ENCODE measurements at regions not wholly inside any gene's neighbourhood (a gene's known extent, or its start where the extent isn't known, plus 50 kb on each side); places are given as distances from the start of the nearest gene placed in this dataset.
A peak's percentile ranks its signal among the peaks of the same experiment; 100 is the strongest.

GRCh38 chr2:215693193-215693998, 257.5 kb upstream of the FN1 start:
- Mint-ChIP-seq H3K4me1 (peaks cover 15% of the 10 kb centered on the region), H3K27ac (peak overlapping the region; percentile 8; the same call in 1 of the 2 replicates), H3K9me3 (peaks cover 8% of the 10 kb centered on the region), H3K4me3 (no peak overlapping the region), H3K27me3 (ENCODE audit: low read depth) (no peaks in the 10 kb centered on the region), H3K36me3 (no peaks in the 10 kb centered on the region)
- ATAC-seq, result no peak; the same call in 1 of the 2 replicates
- no peak for DNase-seq (ENCODE audit: low spot score)
- TF ChIP-seq ATF1 (CRISPR knock-in tag; IDR thresholded peaks at IDR 0.05), result no peak
- no peak for TF ChIP-seq EMX1 (CRISPR knock-in tag; IDR thresholded peaks at IDR 0.05)
- TF ChIP-seq AFF4 (CRISPR knock-in tag; IDR thresholded peaks at IDR 0.05; ENCODE audit: borderline replicate concordance), result no peak
- no peak for TF ChIP-seq ELF4 (CRISPR knock-in tag; IDR thresholded peaks at IDR 0.05; ENCODE audit: low read depth)
- no peak for TF ChIP-seq MYBL2 (CRISPR knock-in tag; IDR thresholded peaks at IDR 0.05)
- TF ChIP-seq NFE2L1 (CRISPR knock-in tag; IDR thresholded peaks at IDR 0.05), result no peak
- no peak for TF ChIP-seq CDX4 (CRISPR knock-in tag; IDR thresholded peaks at IDR 0.05; ENCODE audit: borderline replicate concordance)
- TF ChIP-seq TEAD4 (CRISPR knock-in tag; IDR thresholded peaks at IDR 0.05), result no peak
- no peak for TF ChIP-seq ETV6 (CRISPR knock-in tag; IDR thresholded peaks at IDR 0.05)
- no peak for TF ChIP-seq SP1 (CRISPR knock-in tag; conservative IDR thresholded peaks at IDR 0.05)
- no peak for TF ChIP-seq STAT6 (CRISPR knock-in tag; conservative IDR thresholded peaks at IDR 0.05; ENCODE audit: low read depth)
- TF ChIP-seq FOXP1 (CRISPR knock-in tag; IDR thresholded peaks at IDR 0.05; ENCODE audit: borderline replicate concordance), result no peak
- no peak for TF ChIP-seq E2F5 (CRISPR knock-in tag; IDR thresholded peaks at IDR 0.05)
- TF ChIP-seq E2F1 (CRISPR knock-in tag; IDR thresholded peaks at IDR 0.05), result no peak
- TF ChIP-seq SMAD3 (CRISPR knock-in tag; IDR thresholded peaks at IDR 0.05; ENCODE audit: borderline replicate concordance), result no peak
- TF ChIP-seq ZNF281 (CRISPR knock-in tag; IDR thresholded peaks at IDR 0.05), result no peak
- no peak for TF ChIP-seq TP53 (CRISPR knock-in tag; IDR thresholded peaks at IDR 0.05)
- ChIA-PET POLR2A (no interaction called here), CTCF (interaction anchor here (1.4 kb wide), 1 partner anchor 135 kb away, joined by 4 read pairs; no protein-coding TSS in a partner anchor)
